ENCODE measurements at regions not wholly inside any gene's neighbourhood (a gene's known extent, or its start where the extent isn't known, plus 50 kb on each side); places are given as distances from the start of the nearest gene placed in this dataset.
"Not testable (repeated sequence)": the region's sequence is repeated elsewhere in the genome, so short reads cannot be mapped to it uniquely, and the experiment has no call there.

DNA sequence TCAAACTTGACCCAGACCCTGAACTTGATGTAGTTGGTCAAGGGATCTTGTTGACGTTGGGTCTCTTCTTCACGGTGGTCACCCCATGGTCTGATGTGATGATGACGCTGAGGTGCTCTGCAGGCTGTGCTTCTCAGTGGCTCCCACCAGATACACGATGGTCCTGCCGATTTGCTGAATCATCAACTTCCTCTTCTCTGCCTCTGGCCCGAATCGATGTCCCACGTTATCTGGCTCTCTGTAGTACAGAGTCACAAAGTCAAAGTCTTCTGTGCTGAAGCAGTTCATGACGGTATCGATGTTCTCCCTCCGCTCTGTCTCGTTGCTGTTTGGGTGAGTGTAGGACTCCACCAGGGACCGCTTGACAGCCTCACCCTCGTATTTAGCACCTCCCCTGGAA lies 58.5 kb upstream of the ZNF195 start:
- not testable (repeated sequence) for DNase-seq

GRCh38 chr11:3434976-3435375 lies 56.0 kb upstream of the ZNF195 start:
- no peak for DNase-seq

DNA sequence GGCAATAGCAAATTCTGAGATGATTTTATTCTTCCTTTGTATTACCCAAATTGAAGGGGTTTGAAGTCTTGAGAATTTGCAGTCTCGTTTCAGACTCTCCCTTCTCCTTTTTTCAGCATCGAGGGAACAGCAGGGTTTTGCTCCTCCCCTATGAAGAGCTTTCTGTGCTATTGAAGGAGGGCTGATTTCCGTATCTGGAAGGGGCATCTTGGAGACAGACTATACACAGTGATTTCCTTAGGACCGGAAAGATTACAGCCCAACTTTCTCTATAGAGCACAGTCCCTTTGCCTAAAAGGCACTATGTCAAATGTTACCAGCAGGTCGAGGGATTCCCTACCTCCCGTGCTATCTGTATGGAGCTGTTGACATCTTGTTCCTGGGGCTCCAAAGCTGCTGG lies 50.2 kb upstream of the ZNF195 start:
- DNase-seq: not testable (repeated sequence)

Measured in activated T-cell treated with anti-CD3 and anti-CD28 coated beads for 4 hours (primary cell).